GM23338 (cell line): ENCODE measurements at regions not wholly inside any gene's neighbourhood (a gene's known extent, or its start where the extent isn't known, plus 50 kb on each side); places are given as distances from the start of the nearest gene placed in this dataset.

ENCODE experiments used
- CTCF ChIP-seq, 2 experiments: fragments of 200-600 bp in 1 of 2; sonication (generic) in 1 of 2; conservative IDR thresholded peaks; 2 replicates each; pipeline versions ENCODE4 v1.5.1 to v1.6.1; 2016 to 2017; ENCODE audit warnings: antibody characterized with exemption in 2 of 2, low read depth in 2 of 2, mild to moderate bottlenecking in 2 of 2, moderate library complexity in 1 of 2
- EZH2 ChIP-seq: fragments of 200-600 bp; sonication (generic); IDR thresholded peaks from one replicate; pipeline ENCODE4 v1.8.0; 2017; ENCODE audit warnings: antibody characterized with exemption, mild to moderate bottlenecking, low read depth; ENCODE audit not compliant: unreplicated experiment
- POLR2AphosphoS5 ChIP-seq: IDR thresholded peaks from 2 replicates; pipeline ENCODE4 v1.6.1; 2016; ENCODE audit warnings: antibody characterized with exemption, low read depth
- TF ChIP-seq, protein P1 (sequence below): IDR thresholded peaks from one replicate; pipeline ENCODE4 v1.6.1; 2018; ENCODE audit warnings: antibody characterized with exemption; ENCODE audit not compliant: unreplicated experiment

GRCh38 chr7:24407965-24408364, 124.0 kb downstream of the NPY start:
- TF ChIP-seq CTCF (conservative IDR thresholded peaks at IDR 0.05; ENCODE audit: low read depth in 2 of 2) (no peak), EZH2 (no peak), POLR2AphosphoS5 (no peak; the same call in 1 of the 2 replicates)
- TF ChIP-seq, protein P1, sequence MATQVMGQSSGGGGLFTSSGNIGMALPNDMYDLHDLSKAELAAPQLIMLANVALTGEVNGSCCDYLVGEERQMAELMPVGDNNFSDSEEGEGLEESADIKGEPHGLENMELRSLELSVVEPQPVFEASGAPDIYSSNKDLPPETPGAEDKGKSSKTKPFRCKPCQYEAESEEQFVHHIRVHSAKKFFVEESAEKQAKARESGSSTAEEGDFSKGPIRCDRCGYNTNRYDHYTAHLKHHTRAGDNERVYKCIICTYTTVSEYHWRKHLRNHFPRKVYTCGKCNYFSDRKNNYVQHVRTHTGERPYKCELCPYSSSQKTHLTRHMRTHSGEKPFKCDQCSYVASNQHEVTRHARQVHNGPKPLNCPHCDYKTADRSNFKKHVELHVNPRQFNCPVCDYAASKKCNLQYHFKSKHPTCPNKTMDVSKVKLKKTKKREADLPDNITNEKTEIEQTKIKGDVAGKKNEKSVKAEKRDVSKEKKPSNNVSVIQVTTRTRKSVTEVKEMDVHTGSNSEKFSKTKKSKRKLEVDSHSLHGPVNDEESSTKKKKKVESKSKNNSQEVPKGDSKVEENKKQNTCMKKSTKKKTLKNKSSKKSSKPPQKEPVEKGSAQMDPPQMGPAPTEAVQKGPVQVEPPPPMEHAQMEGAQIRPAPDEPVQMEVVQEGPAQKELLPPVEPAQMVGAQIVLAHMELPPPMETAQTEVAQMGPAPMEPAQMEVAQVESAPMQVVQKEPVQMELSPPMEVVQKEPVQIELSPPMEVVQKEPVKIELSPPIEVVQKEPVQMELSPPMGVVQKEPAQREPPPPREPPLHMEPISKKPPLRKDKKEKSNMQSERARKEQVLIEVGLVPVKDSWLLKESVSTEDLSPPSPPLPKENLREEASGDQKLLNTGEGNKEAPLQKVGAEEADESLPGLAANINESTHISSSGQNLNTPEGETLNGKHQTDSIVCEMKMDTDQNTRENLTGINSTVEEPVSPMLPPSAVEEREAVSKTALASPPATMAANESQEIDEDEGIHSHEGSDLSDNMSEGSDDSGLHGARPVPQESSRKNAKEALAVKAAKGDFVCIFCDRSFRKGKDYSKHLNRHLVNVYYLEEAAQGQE = no peak
